SK-N-MC (cell line): ENCODE measurements at regions not wholly inside any gene's neighbourhood (a gene's known extent, or its start where the extent isn't known, plus 50 kb on each side); places are given as distances from the start of the nearest gene placed in this dataset.

Experiments
- EZH2 ChIP-seq: fragments of 200-600 bp; sonication (generic); IDR thresholded peaks from one replicate; pipeline ENCODE4 v1.6.1; 2017; ENCODE audit warnings: antibody characterized with exemption
- FOXP2 ChIP-seq: optimal IDR thresholded peaks from 2 replicates; pipeline ENCODE3; 2011; ENCODE audit warnings: mild to moderate bottlenecking, moderate library complexity; ENCODE audit not compliant: insufficient read depth; ENCODE audit errors: extremely low read length, control extremely low read depth
- POLR2AphosphoS5 ChIP-seq: IDR thresholded peaks from 2 replicates; pipeline ENCODE4 v1.6.1; 2012; ENCODE audit warnings: mild to moderate bottlenecking, low read depth, low read length, borderline replicate concordance

DNA sequence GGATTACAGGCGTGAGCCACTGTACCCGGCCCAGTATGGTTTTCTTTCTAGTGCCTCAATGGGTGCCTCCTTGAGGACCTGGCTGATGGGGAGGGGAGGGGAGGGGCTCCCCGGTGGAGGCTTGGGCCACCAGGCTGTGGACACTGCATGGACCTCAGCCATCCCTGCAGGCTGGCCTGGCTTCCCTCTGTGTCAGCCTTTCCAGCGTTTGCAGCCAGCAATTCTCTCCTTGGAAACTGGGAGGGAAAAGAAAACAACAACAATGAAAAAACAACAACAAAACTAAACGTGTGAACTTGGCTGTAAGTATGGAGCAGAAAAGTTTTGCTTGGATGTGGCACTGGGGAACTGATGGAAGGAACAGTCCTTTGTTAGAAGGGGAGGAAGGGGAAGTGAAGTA, 159.3 kb downstream of the GLI2 start:
- TF ChIP-seq EZH2 (no peak), POLR2AphosphoS5 (no peak), FOXP2 (no peak)
